ENCODE measurements at regions not wholly inside any gene's neighbourhood (a gene's known extent, or its start where the extent isn't known, plus 50 kb on each side); places are given as distances from the start of the nearest gene placed in this dataset.

DNA sequence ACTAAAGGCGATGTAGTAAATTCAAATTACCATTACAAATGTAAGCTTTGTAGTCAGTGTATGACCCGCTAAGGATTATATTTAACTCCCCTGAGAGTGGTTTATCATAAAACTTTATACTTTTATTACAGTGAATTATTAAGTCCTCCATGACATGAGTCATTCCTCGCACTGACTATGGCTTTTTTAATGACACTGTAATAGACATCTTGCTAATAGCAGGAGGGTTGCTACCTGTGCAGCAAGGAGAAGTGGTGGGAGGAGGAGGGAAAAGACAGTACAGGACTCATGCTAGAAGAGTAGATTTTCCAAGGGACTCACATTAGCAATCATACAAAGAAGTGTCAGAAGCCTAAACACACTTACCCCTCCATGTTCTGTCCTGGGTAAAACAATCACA lies 556.1 kb downstream of the BCL11A start:
- no peak overlapping the region for H3K4me3 ChIP-seq (ENCODE audit: low read depth, low read length)
- TF ChIP-seq, protein P1, sequence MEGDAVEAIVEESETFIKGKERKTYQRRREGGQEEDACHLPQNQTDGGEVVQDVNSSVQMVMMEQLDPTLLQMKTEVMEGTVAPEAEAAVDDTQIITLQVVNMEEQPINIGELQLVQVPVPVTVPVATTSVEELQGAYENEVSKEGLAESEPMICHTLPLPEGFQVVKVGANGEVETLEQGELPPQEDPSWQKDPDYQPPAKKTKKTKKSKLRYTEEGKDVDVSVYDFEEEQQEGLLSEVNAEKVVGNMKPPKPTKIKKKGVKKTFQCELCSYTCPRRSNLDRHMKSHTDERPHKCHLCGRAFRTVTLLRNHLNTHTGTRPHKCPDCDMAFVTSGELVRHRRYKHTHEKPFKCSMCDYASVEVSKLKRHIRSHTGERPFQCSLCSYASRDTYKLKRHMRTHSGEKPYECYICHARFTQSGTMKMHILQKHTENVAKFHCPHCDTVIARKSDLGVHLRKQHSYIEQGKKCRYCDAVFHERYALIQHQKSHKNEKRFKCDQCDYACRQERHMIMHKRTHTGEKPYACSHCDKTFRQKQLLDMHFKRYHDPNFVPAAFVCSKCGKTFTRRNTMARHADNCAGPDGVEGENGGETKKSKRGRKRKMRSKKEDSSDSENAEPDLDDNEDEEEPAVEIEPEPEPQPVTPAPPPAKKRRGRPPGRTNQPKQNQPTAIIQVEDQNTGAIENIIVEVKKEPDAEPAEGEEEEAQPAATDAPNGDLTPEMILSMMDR (IDR thresholded peaks at IDR 0.05; ENCODE audit: low read depth, low read length) = no peak

DNA sequence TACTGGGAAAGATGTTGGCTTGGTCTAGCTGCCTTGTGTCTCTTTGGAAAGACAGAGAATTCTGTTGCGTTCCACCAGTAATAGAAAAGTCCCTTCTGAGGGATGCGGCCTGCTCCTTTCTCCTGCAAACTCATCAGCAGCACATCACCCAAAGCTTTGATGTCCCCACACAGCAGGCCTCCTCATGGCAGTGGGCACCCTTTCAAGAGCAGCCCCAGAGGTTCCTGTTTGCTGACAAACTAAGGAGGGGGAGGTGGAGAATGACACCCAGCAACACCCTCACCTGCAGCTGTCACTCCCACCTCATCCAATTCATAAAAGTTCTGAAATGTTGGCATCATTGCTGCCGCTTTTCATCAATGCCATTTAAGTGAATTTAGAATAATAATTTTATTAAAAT lies 556.6 kb downstream of the BCL11A start:
- no peak overlapping the region for H3K4me3 ChIP-seq (ENCODE audit: low read depth, low read length)
- TF ChIP-seq, protein P1 (IDR thresholded peaks at IDR 0.05; ENCODE audit: low read depth, low read length) = no peak

DNA sequence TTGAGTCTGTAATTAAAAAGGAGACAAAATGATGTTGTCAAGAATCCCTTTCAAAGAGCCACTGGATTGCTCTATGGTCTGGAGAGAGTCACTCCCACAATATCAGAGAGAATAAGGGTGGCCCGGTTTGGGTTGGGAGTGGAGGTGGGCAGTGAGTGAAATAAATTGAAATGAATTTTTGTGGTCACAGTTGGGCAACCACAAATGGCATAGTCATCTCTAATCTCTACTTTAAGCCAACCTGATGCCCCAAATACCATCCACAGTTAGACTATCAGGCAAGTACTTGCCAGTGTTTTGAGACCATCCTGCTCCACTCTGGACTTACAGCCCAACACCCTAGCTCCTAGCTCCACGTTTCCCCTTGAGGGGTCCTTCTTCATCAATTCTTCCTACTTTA lies 559.7 kb downstream of the BCL11A start:
- TF ChIP-seq, protein P1 (IDR thresholded peaks at IDR 0.05; ENCODE audit: low read depth, low read length) = no peak
- H3K4me3 ChIP-seq (ENCODE audit: low read depth, low read length) = no peak overlapping the region

DNA sequence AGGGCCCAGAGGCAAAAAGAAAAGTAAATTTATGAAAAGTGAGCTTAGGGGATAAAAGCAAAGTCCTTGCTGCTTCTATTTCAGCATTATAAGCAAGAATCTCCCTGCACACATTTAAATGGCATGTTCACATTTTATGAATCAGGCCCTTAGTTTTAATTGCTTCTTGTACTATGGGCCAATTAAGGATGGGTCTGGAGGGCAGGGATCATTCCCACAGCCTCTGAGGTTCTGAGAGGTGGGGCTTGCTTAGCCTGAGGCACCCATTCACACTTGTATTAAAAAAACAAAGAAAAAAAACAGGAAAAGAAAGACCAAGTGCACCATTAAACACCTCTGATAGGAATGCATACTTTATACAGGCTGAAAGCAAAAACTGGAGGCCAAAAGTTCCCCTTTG lies 565.1 kb downstream of the BCL11A start:
- TF ChIP-seq, protein P1 (IDR thresholded peaks at IDR 0.05; ENCODE audit: low read depth, low read length) = no peak
- H3K4me3 ChIP-seq (ENCODE audit: low read depth, low read length) = no peak overlapping the region

DNA sequence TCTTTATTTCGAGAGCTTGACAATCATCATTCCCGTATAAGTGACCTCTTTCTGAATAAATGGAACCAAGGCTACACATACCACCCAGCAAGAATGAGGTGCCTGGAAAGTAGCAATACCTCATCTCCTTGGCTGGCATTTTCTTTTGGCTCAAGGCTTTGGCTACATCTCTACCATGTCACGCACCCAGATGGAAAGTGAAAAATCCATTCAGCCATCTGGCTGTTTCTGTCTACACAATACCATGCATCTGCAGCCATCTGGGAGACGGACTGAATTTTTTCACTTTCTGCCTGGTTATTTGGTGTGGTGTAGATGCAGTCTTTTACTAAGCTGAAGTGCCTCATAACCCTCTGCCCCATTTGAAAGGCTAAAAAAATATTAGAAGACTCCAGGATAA lies 566.9 kb downstream of the BCL11A start:
- TF ChIP-seq, protein P1 (IDR thresholded peaks at IDR 0.05; ENCODE audit: low read depth, low read length) = no peak
- H3K4me3 ChIP-seq (ENCODE audit: low read depth, low read length) = no peak overlapping the region

DNA sequence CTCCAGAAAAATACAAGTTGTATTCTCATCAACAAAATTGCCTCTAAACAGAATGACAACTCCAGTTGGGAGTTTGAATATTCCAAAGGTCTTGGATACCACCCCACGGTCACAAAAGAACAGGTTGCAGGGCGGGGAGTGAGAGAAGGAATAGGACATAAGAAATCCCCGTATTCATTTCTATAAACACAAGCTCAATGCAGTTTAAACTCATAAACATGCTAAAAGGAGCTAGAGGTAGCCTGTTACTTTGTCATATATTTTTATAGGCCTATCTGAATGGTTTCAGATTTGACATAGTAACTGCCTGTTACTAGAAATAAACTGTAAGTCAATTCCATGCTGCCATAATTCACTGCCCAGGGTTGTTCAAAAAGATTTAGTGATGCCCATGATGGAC lies 567.5 kb downstream of the BCL11A start:
- TF ChIP-seq, protein P1 (IDR thresholded peaks at IDR 0.05; ENCODE audit: low read depth, low read length) = no peak
- H3K4me3 ChIP-seq (ENCODE audit: low read depth, low read length) = no peak overlapping the region

DNA sequence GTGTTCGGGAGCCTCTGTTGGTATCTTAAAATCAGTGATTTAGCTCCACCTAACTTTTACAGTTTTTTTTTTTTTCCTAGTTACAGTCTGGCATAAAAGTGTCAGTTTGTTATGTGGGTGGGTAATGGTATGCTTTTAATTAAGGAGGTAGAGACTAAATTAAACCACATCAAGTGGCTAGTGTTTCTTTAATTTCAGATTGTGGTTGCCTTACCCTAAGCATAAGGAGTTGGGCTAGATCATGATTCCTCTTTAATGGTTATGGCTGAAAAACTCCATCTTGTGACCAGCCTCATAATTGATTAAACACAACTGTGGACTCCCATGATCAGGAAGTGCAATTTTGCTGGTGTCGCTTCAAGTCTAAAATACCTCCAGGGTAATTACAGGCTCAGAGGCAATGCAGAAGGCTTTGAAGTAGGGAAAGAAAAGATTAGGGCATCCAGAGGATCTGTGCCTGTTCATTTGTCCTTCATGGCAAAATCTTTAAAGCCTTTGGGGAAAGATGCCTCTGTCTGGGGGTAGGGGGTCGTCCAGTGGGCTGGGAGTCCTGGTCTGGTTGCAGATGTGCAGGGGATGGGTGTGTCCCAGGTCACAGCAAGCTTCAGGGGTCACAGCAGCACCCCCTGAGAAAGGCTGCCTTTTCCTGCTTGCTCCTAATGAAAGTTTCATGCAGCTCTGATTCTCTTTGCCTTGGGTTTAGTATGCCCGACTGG lies 579.2 kb downstream of the BCL11A start:
- H3K4me3 ChIP-seq (ENCODE audit: low read depth, low read length) = no peak overlapping the region
- TF ChIP-seq, protein P1 (IDR thresholded peaks at IDR 0.05; ENCODE audit: low read depth, low read length) = no peak

Data from WI38 (cell line).